ENCODE measurements at regions not wholly inside any gene's neighbourhood (a gene's known extent, or its start where the extent isn't known, plus 50 kb on each side); places are given as distances from the start of the nearest gene placed in this dataset.

GRCh38 chr9:28031521-28032267, 458.4 kb upstream of the C9orf72 start:
- no peak overlapping the region for H3K27ac ChIP-seq (ENCODE audit: low read depth, low read length, poor library complexity, severe bottlenecking)
- TF ChIP-seq EZH2 (IDR thresholded peaks at IDR 0.05; ENCODE audit: borderline replicate concordance, low read length) = no peak
- TF ChIP-seq, protein P1, sequence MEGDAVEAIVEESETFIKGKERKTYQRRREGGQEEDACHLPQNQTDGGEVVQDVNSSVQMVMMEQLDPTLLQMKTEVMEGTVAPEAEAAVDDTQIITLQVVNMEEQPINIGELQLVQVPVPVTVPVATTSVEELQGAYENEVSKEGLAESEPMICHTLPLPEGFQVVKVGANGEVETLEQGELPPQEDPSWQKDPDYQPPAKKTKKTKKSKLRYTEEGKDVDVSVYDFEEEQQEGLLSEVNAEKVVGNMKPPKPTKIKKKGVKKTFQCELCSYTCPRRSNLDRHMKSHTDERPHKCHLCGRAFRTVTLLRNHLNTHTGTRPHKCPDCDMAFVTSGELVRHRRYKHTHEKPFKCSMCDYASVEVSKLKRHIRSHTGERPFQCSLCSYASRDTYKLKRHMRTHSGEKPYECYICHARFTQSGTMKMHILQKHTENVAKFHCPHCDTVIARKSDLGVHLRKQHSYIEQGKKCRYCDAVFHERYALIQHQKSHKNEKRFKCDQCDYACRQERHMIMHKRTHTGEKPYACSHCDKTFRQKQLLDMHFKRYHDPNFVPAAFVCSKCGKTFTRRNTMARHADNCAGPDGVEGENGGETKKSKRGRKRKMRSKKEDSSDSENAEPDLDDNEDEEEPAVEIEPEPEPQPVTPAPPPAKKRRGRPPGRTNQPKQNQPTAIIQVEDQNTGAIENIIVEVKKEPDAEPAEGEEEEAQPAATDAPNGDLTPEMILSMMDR (IDR thresholded peaks at IDR 0.05; ENCODE audit: low read length) = no peak
- no peak overlapping the region for H3K9ac ChIP-seq (ENCODE audit: low read length)
- H3K9me3 ChIP-seq (ENCODE audit: low read length) = no peaks in the 10 kb centered on the region
- H3K4me1 ChIP-seq (ENCODE audit: insufficient read depth, low read length, severe bottlenecking) = no peaks in the 10 kb centered on the region
- H3K79me2 ChIP-seq (ENCODE audit: insufficient read depth, low read length) = no peaks in the 10 kb centered on the region
- H3K27me3 ChIP-seq (ENCODE audit: insufficient read depth, low read length) = no peaks in the 10 kb centered on the region
- no peak overlapping the region for H2AFZ ChIP-seq (ENCODE audit: low read length)
- H3K4me3 ChIP-seq (ENCODE audit: low read depth, low read length, poor library complexity, severe bottlenecking) = no peak overlapping the region
- H3K4me2 ChIP-seq (ENCODE audit: low read length) = no peak overlapping the region
- no peaks in the 10 kb centered on the region for H3F3A ChIP-seq (ENCODE audit: insufficient read depth, low read length)
- H3K9me2 ChIP-seq (ENCODE audit: low read depth, low read length) = no peaks in the 10 kb centered on the region
- H3K36me3 ChIP-seq (ENCODE audit: insufficient read depth, low read length) = no peaks in the 10 kb centered on the region
- no peaks in the 10 kb centered on the region for H4K20me1 ChIP-seq (ENCODE audit: insufficient read depth, low read length)

DNA sequence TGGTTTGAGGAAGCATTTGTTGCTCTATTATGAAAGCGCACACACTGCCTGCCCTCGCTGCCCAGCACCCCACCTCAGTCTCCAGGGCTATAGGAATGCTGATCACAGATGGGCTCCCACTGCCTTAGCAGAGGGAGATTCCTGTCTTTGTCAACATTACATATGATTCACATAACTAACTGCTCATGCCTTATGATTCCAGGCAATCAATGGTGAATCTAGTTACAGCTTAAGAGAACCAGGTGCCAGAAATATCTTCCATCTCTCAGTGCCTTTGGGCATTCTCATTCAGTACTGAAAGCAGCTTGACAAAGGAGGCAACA, 458.9 kb upstream of the C9orf72 start:
- H3K79me2 ChIP-seq (ENCODE audit: insufficient read depth, low read length) = no peaks in the 10 kb centered on the region
- H3K4me3 ChIP-seq (ENCODE audit: low read depth, low read length, poor library complexity, severe bottlenecking) = no peak overlapping the region
- no peaks in the 10 kb centered on the region for H4K20me1 ChIP-seq (ENCODE audit: insufficient read depth, low read length)
- H3K9me2 ChIP-seq (ENCODE audit: low read depth, low read length) = no peaks in the 10 kb centered on the region
- H3F3A ChIP-seq (ENCODE audit: insufficient read depth, low read length) = no peaks in the 10 kb centered on the region
- H3K9me3 ChIP-seq (ENCODE audit: low read length) = no peaks in the 10 kb centered on the region
- no peak overlapping the region for H3K27ac ChIP-seq (ENCODE audit: low read depth, low read length, poor library complexity, severe bottlenecking)
- no peak overlapping the region for H2AFZ ChIP-seq (ENCODE audit: low read length)
- H3K9ac ChIP-seq (ENCODE audit: low read length) = no peak overlapping the region
- H3K27me3 ChIP-seq (ENCODE audit: insufficient read depth, low read length) = no peaks in the 10 kb centered on the region
- no peaks in the 10 kb centered on the region for H3K4me1 ChIP-seq (ENCODE audit: insufficient read depth, low read length, severe bottlenecking)
- H3K4me2 ChIP-seq (ENCODE audit: low read length) = no peak overlapping the region
- TF ChIP-seq, protein P1 (IDR thresholded peaks at IDR 0.05; ENCODE audit: low read length) = no peak
- no peaks in the 10 kb centered on the region for H3K36me3 ChIP-seq (ENCODE audit: insufficient read depth, low read length)

DNA sequence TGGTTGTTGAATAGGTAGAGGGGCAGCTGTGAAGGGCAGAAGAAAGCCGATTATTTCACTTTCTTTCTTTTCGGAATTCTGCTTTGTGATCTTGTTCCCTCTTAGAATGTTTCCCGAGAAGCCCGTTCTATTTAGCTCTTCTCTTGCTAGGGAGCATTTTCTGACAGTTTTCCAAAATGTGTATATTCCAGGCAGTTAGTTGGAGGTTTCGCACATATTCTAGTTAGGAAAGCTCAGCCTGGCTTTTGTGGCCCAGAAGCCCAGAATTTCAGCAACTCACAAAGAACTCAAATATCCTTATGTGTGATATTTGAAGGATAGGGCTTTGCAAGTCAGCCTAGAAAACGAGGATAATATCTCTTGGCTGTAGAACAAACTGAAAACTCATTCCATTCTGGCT, 461.0 kb upstream of the C9orf72 start:
- no peak overlapping the region for H3K27ac ChIP-seq (ENCODE audit: low read depth, low read length, poor library complexity, severe bottlenecking)
- no peak for TF ChIP-seq EZH2 (IDR thresholded peaks at IDR 0.05; ENCODE audit: borderline replicate concordance, low read length)
- TF ChIP-seq, protein P1 (IDR thresholded peaks at IDR 0.05; ENCODE audit: low read length) = no peak
- no peaks in the 10 kb centered on the region for H3K79me2 ChIP-seq (ENCODE audit: insufficient read depth, low read length)
- no peak overlapping the region for H3K9ac ChIP-seq (ENCODE audit: low read length)
- H4K20me1 ChIP-seq (ENCODE audit: insufficient read depth, low read length) = no peaks in the 10 kb centered on the region
- H3K9me3 ChIP-seq (ENCODE audit: low read length) = no peaks in the 10 kb centered on the region
- no peak overlapping the region for H3K4me3 ChIP-seq (ENCODE audit: low read depth, low read length, poor library complexity, severe bottlenecking)
- no peak overlapping the region for H2AFZ ChIP-seq (ENCODE audit: low read length)
- H3K4me2 ChIP-seq (ENCODE audit: low read length) = no peak overlapping the region
- no peaks in the 10 kb centered on the region for H3K9me2 ChIP-seq (ENCODE audit: low read depth, low read length)
- H3K4me1 ChIP-seq (ENCODE audit: insufficient read depth, low read length, severe bottlenecking) = no peaks in the 10 kb centered on the region
- H3K27me3 ChIP-seq (ENCODE audit: insufficient read depth, low read length) = no peaks in the 10 kb centered on the region
- no peaks in the 10 kb centered on the region for H3F3A ChIP-seq (ENCODE audit: insufficient read depth, low read length)
- no peaks in the 10 kb centered on the region for H3K36me3 ChIP-seq (ENCODE audit: insufficient read depth, low read length)
